Left renal pelvis (tissue), 4 donors: ENCODE measurements at regions not wholly inside any gene's neighbourhood (a gene's known extent, or its start where the extent isn't known, plus 50 kb on each side); places are given as distances from the start of the nearest gene placed in this dataset.
"Not testable (repeated sequence)": the region's sequence is repeated elsewhere in the genome, so short reads cannot be mapped to it uniquely, and the experiment has no call there.

Experiments
- DNase-seq, 4 donors: peaks; one replicate each; pipeline ENCODE4 v3.0.0-alpha.2; 2013; ENCODE audit warnings: low read depth in 4 of 4, low spot score in 3 of 4

DNA sequence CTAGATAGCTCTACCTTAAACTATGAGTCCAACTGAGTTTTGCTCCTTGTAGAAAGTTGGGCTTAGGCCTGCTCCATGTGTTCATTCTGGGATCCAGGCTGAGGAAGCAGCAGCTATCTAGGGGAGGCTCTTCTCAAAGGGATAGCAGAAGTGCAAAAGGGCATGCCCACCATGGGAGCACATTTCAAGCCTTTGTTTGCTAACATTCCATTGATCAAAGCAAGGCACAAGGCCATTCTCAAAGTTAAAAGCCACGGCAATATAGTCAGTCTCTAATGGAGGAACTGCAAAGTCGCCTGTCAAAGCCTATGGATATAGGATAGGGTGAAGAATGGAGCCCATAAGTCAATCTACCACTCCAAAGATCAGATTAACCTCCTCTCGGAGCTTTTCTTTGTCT lies 488.1 kb upstream of the ARX start:
- no peak for DNase-seq

DNA sequence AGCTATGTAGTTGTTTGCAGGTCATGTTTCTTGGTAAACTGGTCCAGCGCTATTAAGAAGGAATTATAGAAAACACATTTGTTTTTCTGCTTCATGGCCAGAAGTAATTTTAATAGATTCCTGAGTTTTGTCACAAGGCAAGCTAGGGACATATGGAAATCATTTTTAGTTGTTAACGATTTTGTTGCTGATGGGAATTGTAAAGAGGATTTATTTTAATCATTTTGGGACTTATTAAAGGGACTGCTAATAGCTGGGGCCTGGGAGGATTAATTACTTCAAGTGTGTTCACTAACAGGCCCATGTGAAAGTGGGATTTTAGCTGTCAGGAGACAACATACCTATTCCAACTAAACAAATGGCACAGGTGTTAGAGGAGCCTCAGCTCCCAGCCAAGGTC lies 492.0 kb upstream of the ARX start:
- DNase-seq = no peak

DNA sequence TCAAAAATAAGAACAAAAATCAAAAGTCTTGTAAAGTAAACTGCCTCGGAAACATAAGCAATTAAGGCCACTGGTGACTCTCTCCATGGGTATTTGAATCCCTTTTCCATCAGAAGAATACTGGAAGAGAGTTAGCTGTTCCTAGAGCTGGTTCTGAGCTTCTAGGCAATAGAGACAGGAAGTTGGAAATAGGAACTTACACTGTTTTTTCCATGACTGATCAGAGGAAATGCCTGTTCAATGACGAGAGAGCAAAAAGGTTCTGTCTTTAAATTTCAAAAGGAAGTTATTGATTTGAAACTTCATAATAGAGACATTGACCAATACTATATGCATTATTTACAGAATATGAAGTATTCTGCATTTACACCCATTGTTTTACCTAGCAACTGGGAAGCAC lies 503.5 kb upstream of the ARX start:
- no peak for DNase-seq

DNA sequence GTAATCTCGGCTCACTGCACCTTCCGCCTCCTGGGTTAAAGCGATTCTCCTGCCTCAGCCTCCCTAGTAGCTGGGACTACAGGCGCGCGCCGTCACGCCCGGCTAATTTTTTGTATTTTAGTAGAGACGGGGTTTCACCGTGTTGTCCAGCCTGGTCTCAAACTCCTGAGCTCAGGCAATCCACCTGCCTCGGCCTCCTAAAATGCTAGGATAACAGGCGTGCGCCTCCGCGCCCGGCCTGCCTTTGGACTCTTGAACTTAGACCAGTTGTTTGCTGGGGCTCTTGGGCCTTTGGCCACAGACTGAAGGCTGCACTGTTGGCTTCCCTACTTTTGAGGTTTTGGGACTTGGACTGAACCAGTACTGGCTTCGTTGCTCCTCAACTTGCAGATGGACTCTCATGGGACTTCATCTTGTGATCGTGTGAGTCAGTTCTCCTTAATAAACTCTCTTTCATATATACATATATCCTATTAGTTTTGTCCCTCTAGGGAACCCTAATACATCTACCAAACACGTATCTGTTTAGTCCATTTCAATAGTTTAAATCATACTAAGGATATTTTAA lies 506.8 kb upstream of the ARX start:
- not testable (repeated sequence) for DNase-seq

DNA sequence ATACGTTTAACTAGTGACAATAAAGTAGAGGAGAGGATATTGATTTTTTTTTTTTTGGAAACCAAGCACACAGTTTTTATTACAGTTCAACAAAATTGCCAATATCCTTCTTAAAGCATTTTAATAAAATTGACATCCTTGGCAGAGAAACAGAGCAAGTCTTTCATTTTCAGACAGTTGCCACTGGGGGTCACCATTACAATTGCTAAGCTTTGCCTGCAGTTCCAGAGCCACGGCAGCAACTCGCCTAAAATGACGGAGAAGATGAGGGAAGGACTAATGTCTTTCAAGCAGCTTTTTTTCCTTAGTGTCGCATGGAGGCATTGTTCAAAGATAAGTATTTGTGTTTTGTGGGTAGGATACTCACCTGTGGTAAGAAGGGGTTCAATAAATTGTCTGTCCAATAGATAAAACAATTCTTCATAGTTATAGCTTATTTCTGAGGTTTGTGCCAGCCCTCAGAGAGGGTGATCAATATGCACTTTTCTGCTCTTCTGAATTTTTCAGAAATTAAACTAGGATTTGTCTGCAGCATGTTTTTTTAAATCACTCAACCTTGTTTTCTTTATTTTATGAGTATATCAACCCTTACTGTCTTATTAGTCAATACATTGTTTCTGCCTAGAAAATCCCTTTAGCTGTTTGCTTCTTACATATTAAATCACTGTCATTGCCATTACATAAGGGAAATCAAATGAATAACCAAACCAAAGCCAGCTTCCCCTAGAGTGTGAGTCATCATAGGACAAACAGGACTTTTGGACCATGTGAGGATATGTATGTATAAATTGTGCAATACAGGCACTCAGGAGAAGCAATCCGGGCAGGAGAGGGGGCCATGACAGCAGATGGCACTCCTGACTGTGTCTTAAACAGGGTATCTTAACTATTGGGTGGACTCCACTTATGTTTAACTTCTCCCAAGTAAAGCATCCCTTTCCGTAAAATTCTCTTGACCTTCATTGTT lies 508.1 kb upstream of the ARX start:
- peak; percentile 16 to 25 (median 20) for DNase-seq

DNA sequence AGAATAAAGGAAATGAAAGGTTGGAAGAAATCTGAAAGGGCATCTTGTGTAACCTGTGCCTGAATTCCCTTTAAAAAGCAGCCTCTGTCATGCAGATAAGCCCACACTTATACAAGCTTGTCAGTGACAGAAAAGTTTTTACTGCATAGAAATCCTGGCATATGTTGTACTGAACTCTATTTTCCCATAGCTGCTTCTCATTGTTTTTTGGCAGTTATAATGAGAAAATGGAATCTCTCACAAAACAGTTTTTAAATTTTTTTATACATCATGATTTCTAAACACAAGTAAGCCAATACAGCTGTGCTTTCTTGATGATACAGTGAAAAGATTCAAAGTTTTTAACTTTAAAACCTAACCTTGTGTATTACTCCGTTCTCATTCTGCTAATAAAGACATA lies 511.4 kb upstream of the ARX start:
- DNase-seq = no peak

DNA sequence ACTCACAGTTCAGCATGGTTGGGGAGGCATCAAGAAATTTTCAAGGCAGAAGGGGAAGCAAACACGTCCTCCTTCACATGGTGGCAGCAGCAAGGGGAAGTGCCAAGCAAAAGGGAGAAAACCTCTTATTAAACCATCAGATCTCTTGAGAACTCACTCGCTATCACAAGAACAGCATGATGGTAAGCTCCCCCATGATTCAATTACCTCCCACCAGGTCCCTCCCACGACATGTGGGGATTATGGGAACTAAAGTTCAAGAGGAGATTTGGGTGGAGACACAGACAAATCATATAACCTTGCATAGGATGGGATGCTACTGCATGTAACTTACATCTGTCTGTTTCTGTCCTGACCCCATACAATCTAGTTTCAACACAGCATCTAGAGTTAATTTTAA lies 511.8 kb upstream of the ARX start:
- no peak for DNase-seq

DNA sequence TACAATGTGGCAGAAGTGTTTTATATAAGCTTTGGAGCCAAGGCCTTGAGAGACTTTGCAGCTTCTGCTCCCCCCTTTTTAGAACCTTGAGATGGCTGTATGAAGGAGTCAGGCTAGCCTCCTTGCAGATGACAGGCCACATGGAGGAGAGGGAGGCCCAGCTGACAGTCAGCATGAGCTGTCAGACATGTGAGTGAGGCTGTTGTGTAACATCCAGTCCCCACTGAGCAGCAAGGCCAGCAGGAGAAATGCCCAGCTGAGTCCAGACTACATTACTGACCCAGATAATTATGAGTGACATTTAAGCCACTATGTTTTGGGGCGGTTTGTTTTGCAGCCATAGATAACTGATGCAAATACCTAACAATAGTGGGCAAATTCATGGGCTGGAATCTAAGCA lies 515.3 kb upstream of the ARX start:
- DNase-seq = no peak

DNA sequence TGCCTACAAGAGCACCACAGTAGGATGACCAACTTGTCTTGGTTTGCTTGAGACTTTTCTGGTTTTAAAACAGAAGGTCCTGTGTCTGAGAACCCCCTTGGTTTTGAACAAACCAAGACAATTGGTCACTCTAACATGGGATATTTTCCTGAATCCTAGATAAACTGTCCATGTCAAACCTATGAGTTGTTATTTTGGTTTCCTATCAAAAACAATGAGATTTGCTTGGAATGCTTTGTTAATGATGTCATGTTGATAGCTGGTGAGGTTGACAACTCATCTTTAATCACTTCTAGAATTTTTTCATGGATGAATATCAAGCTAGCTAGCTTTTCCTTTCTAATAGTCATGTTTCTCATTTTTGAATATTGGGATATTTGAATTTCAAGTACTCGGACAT lies 518.3 kb upstream of the ARX start:
- DNase-seq = no peak

DNA sequence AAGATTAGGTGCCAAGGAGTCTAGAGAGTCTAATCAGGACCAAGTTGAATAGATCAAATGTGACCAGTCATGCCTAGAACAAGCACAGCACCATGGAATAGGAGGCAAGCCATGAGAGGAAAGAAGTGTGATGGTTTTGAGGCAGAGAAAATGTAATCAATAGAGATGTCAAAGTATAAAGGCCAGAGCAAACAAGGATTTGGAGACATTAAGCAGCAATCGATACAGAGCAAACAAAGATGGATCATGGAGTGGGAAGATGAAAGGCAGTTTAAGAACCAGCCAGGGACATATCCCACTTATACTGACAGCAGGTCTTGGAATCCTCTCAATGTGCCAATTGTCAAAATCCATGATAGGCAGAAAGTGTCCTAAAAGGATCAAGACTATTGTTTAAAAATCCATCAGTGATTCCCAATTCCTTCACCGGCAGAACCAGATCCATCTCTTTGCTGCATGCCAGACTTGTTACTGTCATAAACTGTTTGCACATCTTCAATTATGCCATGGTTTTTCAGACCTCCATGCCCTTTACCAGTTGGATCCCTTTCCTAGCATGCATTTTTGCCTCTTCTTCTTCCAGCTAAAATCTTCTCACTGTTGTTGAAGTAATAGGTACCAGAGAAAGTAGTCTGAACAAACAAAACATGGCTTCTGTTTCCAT lies 520.7 kb upstream of the ARX start:
- no peak for DNase-seq

DNA sequence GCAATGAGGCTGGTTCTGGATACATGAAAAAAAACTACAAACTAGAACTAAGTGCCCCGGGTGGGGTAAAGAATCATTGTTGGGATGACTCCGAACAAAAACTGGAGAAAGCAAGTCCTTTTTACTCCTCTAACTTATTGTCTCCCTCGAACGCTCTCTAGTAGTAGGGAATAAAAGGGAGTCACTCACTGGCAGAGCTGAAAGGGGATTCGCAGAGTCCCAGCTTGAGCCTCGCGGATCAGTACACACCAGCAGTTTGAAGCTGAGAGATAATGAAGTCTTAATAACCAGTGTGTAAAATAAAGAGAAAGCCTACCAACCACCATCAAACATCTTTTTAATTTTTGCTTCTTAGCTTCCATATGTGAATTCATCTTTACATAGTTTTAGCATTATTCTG lies 521.9 kb upstream of the ARX start:
- DNase-seq = no peak

DNA sequence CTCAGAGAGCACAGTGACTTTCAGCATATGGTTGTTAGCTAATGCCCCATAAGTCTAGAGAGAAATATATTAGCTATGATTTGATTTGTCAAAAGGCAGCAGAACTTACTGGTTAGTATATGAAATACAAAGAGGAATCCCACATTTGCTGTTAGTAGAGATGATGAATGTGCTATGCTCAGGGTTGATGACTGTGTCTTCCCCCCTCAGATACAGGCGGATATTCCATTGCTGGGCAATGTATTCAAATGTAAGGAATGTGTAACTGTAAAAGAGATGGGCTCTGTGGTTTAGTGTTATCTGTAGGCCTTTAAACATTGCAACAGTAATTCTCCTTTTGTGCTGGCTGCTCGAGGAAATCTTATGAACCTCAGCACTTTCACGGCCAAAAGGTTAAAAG lies 528.9 kb upstream of the ARX start:
- no peak for DNase-seq

DNA sequence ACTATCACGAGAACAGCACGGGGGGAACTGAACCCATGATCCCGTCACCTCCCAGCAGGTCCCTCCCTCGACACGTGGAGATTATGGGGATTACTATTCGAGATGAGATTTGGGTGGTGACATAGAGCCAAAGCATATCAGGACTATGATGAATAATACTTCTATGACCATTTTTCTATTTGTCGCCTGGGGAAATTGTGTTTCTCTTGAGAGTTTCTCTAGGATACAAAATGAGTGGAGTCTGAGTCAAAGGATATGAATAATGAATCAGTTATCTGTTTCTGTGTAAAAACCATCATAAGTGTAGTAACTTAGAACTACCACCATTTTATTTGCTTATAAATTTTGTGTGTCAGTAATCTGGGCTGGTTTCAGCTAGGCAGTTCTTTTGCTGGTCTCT lies 533.0 kb upstream of the ARX start:
- DNase-seq = no peak

DNA sequence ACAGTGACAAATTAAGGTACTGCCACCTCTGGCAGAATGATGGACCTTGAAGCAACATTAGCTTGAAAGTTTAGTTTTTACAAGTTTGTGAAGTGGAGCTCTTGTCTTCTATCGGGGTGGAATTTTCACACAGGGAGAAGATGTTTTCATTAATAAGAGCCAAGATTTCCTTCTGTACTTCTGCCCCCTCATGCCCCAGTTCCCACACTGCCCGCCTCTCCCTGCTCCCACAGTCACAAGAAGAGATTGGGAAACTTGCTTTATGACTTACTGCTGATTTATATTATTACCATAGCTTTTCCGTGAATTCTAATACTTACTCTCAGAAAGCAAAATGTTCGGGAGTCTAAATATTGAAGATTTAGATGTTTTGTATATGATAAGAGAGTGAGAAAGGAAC lies 539.8 kb upstream of the ARX start:
- no peak for DNase-seq

DNA sequence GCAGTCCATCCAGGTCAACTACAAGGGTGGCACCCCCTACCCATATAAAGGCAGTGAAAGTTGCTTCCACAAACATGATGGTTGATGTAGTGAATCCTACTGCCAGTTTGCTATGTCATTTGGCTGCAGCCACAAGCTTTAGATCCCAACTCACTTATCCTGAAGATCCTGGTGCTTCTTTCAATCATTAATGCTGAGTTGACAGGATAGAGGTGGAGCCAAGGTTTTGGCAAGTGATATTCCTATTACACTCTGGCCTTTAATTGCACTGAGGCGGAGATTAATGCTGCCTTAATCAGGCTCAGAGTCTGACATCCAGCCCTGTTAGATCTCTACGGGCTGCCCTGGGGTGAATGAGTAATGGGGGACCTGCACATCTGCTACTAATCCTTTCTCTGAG lies 542.4 kb upstream of the ARX start:
- no peak for DNase-seq

DNA sequence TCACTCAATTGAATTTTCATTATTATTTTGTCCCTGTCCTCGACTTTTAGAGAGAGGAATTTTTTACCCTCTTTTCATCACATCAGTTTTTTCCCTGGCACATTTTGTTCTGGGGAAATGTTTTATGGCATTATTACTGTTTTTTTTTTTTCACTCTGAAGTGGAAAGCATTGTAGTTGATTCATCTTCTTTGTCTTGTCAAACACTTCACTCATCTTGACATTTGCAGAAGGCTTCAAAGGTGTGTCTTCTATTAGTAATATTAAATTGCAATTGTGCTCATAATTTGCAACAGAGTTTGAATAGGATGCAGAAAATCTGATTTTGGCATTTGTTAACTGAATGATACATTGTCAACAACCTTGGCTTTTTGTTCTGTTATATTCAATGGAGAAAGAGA lies 545.4 kb upstream of the ARX start:
- no peak for DNase-seq

DNA sequence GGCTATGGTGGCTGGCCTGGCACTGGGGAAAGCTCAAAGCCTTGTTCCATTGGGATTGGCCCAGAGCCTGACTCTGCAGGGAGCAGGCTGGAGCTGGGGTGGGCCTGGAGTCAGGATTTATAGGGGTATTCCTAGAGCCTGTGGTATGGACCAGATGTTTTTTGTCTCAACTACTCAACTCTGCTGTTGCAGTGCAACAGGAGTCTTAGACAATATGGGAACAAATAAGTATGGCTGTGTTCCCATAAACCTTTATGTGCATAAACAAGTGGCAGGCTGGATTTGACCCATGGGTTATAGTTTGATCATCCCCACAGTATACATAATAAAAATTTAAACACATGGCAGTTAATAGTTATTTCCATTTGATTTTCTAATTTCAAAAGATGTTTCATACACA lies 557.9 kb upstream of the ARX start:
- no peak for DNase-seq

DNA sequence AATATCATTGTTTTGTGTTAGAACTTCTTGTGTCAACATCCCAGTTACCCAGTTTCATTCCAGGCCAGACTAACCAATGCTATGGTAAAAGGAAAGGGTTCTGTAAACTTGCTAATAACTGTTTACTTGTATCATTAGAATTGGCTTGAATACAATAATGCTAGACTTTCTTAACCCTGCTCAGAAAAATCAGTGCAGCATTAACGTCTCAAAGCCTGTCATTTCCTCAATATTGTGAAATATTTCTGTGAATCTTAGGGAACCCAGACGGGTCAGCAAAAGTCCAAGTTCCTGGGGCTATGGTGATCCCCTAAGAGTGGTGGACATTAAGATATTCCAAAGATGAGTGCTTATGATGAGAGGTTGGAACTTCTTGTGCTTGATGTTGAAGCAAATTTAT lies 541.2 kb upstream of the MAGEB18 start:
- DNase-seq = no peak

DNA sequence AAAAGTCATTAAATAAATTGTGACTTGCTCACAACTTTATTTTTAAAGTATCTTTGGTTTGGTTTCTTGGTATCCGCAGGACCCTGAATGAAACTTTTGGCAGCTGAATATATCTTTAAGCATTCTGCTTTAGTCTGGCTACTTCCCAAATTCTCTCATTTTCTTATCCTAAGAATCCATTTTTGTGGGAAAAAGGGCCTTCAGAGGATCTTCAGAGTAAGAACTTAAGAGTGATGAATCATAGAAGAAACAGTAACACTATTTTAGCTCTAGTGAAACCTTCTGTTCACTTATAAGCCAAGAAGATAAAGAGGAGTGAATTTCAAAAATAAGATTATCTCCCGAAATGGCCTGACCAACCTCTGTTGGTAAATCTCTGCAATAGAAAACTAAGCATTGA lies 540.6 kb upstream of the MAGEB18 start:
- no peak for DNase-seq

DNA sequence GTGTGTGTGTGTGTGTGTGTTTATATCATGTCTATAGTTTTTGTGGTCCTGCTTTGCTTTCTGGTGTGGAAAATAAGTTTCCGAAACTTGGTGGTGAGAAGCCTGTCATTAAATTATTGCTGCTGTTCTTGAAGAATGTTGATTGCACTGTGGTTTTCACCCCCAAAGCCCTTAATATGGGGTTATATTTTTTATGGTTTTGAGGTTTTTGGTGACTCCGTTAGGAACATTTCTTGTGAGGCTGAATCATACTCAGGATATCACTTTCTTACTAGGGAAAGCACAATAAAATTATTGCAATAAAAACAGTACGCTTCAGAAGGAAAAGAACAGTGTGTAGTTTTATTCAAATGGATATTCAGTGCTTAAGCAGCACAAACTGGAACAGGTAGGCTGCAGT lies 539.1 kb upstream of the MAGEB18 start:
- no peak for DNase-seq

DNA sequence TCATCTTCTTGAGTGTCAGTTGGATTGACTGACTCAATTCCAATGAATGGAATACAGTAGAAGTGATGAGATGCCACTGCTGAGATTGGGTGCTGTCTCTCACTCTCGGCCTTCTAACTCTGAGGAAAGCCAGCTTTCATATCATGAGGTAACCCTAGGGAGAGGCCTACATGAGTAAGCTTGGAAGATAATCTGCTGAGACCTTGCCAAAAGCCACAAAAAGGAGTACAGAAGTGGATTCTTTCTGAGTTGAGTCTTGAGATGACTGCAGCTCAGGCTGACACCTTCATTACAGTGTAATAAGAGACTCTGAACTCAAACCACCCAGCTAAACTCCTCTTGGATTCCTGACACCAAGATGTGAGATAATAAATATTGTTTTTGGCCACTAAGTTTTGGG lies 537.4 kb upstream of the MAGEB18 start:
- no peak for DNase-seq

DNA sequence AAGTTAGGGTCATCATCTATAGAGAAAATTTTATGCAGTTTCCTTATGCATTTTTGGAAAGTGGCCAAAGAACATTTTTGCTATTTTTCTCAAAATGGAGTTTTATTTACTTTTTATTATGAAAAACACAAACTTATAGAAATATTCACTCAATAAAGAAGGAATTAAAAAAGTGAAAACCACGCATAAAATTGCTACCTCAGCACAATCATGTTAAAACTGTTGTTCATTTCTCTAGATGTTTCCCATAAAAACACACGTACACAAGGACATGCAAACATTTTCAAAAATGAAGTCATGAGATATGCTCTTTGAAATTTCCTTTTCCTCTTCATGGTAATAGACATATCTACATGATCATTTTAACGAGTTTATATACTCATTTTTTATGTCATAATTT lies 536.8 kb upstream of the MAGEB18 start:
- no peak for DNase-seq
